OCI-LY3 (cell line): ENCODE measurements at regions not wholly inside any gene's neighbourhood (a gene's known extent, or its start where the extent isn't known, plus 50 kb on each side); places are given as distances from the start of the nearest gene placed in this dataset.

ENCODE experiments used
- H2AFZ ChIP-seq: fragments of 200-600, 300-600 bp; shearing (Covaris generic); 2 replicates; pipeline ENCODE4 v1.6.0; 2014; ENCODE audit warnings: antibody characterized with exemption, low read depth, low read length
- H3K27ac ChIP-seq: fragments of 200-600, 300-600 bp; sonication (generic); 2 replicates; pipeline ENCODE4 v1.5.1; 2014; ENCODE audit warnings: mild to moderate bottlenecking, low read length, moderate library complexity, mixed read lengths
- H3K27me3 ChIP-seq: fragments of 200-600, 300-600 bp; sonication (generic); 2 replicates; pipeline ENCODE4 v1.6.1; 2014; ENCODE audit warnings: low read depth, low read length, mixed read lengths
- H3K36me3 ChIP-seq: fragments of 200-600, 300-600 bp; sonication (generic); replicated peaks from 2 replicates; pipeline ENCODE3; 2014; ENCODE audit warnings: low read depth, low read length, mixed read lengths
- H3K4me1 ChIP-seq: fragments of 300-600, 200-600 bp; sonication (generic); 2 replicates; pipeline ENCODE4 v1.6.1; 2014; ENCODE audit warnings: low read length, mixed read lengths
- H3K4me2 ChIP-seq: fragments of 200-600, 300-600 bp; sonication (generic); 2 replicates; pipeline ENCODE4 v1.6.1; 2014; ENCODE audit warnings: low read length, mixed read lengths
- H3K4me3 ChIP-seq: fragments of 300-600, 200-600 bp; sonication (generic); 2 replicates; pipeline ENCODE4 v1.5.1; 2014; ENCODE audit warnings: antibody characterized with exemption, mild to moderate bottlenecking, low read length, moderate library complexity
- H3K79me2 ChIP-seq: fragments of 300-600, 200-600 bp; shearing (Covaris generic); 2 replicates; pipeline ENCODE4 v1.6.1; 2014; ENCODE audit warnings: mild to moderate bottlenecking, low read length, mixed read lengths
- H3K9ac ChIP-seq: fragments of 300-600, 200-600 bp; shearing (Covaris generic); 2 replicates; pipeline ENCODE4 v1.6.0; 2014; ENCODE audit warnings: mild to moderate bottlenecking, low read length, moderate library complexity
- H3K9me3 ChIP-seq: fragments of 200-600, 300-600 bp; shearing (Covaris generic); 2 replicates; pipeline ENCODE4 v1.6.1; 2014; ENCODE audit warnings: low read length, mixed read lengths; ENCODE audit not compliant: insufficient read depth
- H4K20me1 ChIP-seq: fragments of 200-600, 300-600 bp; sonication (generic); 2 replicates; pipeline ENCODE4 v1.6.1; 2016; ENCODE audit warnings: low read length, mixed read lengths; ENCODE audit not compliant: insufficient read depth
- CTCF ChIP-seq: fragments of 200-600, 300-600 bp; sonication (generic); IDR thresholded peaks from 2 replicates; pipeline ENCODE4 v1.5.1; 2014; ENCODE audit warnings: antibody characterized with exemption, low read length, low read depth
- EZH2phosphoT487 ChIP-seq: fragments of 200-600 bp; shearing (Covaris generic); IDR thresholded peaks from 2 replicates; pipeline ENCODE4 v1.6.1; 2018; ENCODE audit warnings: antibody characterized with exemption, mixed run types, low read depth

DNA sequence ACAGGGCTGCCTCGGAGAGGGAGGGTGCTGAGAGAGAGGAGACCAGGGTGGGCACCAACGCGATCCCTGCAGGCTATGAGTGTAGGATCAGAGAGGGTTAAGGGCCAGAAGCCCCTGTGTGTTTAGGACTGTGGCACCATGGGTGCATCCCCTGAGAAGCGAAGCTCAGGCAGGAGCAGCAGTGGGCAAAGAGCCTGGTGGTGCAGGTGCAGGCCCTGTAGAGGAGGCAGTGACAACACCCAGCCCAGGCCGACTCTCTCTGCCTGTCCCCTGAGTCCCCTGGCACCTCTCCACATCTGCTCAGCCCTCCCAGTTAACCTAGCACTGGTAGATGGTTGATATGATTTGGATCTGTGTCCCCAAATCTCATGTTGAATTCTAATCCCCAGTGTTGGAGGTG is 139.8 kb downstream of the RNF152 start:
- H3K9ac ChIP-seq, result no peak overlapping the region
- H3K27ac ChIP-seq, result no peak overlapping the region
- H3K9me3 ChIP-seq, result no peaks in the 10 kb centered on the region
- peaks cover 58% of the 10 kb centered on the region for H3K27me3 ChIP-seq
- H3K4me3 ChIP-seq, result no peak overlapping the region
- H2AFZ ChIP-seq, result no peak overlapping the region
- H3K4me2 ChIP-seq, result no peak overlapping the region
- no peaks in the 10 kb centered on the region for H3K79me2 ChIP-seq
- no peaks in the 10 kb centered on the region for H3K4me1 ChIP-seq
- H3K36me3 ChIP-seq, result no peaks in the 10 kb centered on the region
- H4K20me1 ChIP-seq, result no peaks in the 10 kb centered on the region
- TF ChIP-seq CTCF, result no peak
- TF ChIP-seq EZH2phosphoT487, result no peak

DNA sequence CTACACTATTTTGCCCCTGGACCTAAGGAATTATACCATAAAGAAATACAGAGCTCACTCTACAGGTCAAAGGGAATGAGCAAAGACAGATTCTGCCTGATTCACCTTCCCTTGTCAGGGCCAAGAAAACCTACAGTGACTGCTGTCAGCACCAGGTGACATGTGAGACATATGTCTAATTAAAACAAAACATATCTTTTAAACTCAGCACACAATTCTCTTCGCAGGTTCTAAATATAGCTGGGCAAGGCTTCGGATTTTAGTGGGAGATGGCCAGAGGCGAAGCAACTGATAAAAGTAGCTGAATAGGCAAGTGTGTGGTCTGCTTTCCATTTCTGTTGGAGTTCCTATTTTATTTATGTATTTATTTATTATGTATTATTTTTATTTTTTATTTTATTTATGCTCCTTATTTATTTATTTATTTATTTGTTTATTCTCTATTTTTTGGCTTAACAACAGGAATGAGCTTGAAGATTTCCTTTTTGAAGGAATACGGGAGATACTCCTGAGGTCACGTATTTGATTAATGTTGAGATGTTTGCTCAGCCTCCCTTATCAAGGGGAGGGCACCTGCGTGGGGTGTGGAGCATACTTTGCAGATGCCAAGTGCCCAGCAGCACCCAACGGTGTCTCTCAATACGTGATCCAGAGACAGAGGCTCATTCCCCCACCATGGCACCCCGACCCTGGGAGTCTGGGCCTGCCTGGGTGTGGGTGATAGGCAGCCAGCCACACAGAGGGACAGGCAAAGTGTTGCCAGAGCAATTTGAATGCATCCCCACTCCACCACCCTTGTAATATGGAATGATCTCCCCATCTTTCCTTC is 141.8 kb downstream of the RNF152 start:
- TF ChIP-seq EZH2phosphoT487 (no peak), CTCF (no peak)
- no peaks in the 10 kb centered on the region for H3K79me2 ChIP-seq
- no peak overlapping the region for H2AFZ ChIP-seq

GRCh38 chr18:61749546-61749945 is 143.3 kb downstream of the RNF152 start:
- H3K79me2 ChIP-seq, result no peaks in the 10 kb centered on the region
- no peak for TF ChIP-seq EZH2phosphoT487
- no peak for TF ChIP-seq CTCF
- H2AFZ ChIP-seq, result no peak overlapping the region
- no peaks in the 10 kb centered on the region for H3K9me3 ChIP-seq
- H3K27ac ChIP-seq, result no peak overlapping the region
- H3K4me3 ChIP-seq, result no peak overlapping the region
- no peaks in the 10 kb centered on the region for H4K20me1 ChIP-seq
- peaks cover 49% of the 10 kb centered on the region for H3K27me3 ChIP-seq
- no peaks in the 10 kb centered on the region for H3K36me3 ChIP-seq
- no peaks in the 10 kb centered on the region for H3K4me1 ChIP-seq
- no peak overlapping the region for H3K4me2 ChIP-seq
- H3K9ac ChIP-seq, result no peak overlapping the region

More for the DNA sequence above, 141.8 kb downstream of the RNF152 start:
- H3K27ac ChIP-seq, result no peak overlapping the region
- H4K20me1 ChIP-seq, result no peaks in the 10 kb centered on the region
- no peaks in the 10 kb centered on the region for H3K9me3 ChIP-seq
- H3K4me2 ChIP-seq, result no peak overlapping the region
- H3K4me3 ChIP-seq, result no peak overlapping the region
- H3K9ac ChIP-seq, result no peak overlapping the region
- no peaks in the 10 kb centered on the region for H3K4me1 ChIP-seq
- H3K27me3 ChIP-seq, result peaks cover 53% of the 10 kb centered on the region
- no peaks in the 10 kb centered on the region for H3K36me3 ChIP-seq

DNA sequence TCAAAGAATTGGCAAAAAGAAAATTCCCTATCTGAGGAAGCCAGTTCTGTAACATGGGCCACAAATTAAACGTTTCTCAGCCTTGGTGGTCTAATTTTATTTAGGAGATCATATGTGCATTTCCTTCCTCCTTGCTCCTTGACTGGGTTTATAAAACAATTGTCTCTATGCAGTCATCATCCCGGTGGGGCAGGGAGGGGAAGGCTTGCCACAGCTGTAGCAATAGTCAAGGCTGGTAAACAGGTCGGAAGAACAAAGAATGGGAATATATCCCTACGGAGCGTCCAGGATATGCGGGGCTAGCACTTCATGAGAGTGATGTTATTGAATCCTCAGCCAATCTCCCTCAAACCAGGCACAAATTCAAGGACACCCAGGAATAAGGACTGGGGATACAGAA is 143.8 kb downstream of the RNF152 start:
- no peak overlapping the region for H3K27ac ChIP-seq
- no peaks in the 10 kb centered on the region for H3K36me3 ChIP-seq
- peaks cover 45% of the 10 kb centered on the region for H3K27me3 ChIP-seq
- H3K79me2 ChIP-seq, result no peaks in the 10 kb centered on the region
- no peaks in the 10 kb centered on the region for H3K9me3 ChIP-seq
- no peak overlapping the region for H2AFZ ChIP-seq
- no peak overlapping the region for H3K4me2 ChIP-seq
- no peaks in the 10 kb centered on the region for H3K4me1 ChIP-seq
- H4K20me1 ChIP-seq, result no peaks in the 10 kb centered on the region
- no peak overlapping the region for H3K9ac ChIP-seq
- no peak for TF ChIP-seq CTCF
- TF ChIP-seq EZH2phosphoT487, result no peak
- H3K4me3 ChIP-seq, result no peak overlapping the region
